GM23338 (cell line): ENCODE measurements at regions not wholly inside any gene's neighbourhood (a gene's known extent, or its start where the extent isn't known, plus 50 kb on each side); places are given as distances from the start of the nearest gene placed in this dataset.

Source experiments
- ATAC-seq: fragments of 200-7000 bp; cut with Tn5 transposase; 3 replicates; pipeline ENCODE4 v1.9.1; 2020
- DNase-seq: peaks from one replicate; pipeline ENCODE4 v3.0.0-alpha.2; 2015; ENCODE audit warnings: low spot score
- H2AFZ ChIP-seq: fragments of 200-600 bp; sonication (generic); 2 replicates; pipeline ENCODE4 v1.8.0; 2016; ENCODE audit warnings: antibody characterized with exemption, mild to moderate bottlenecking, moderate library complexity
- H3F3A ChIP-seq: fragments of 200-600 bp; sonication (generic); replicated peaks from 2 replicates; pipeline ENCODE4 v1.8.0; 2017; ENCODE audit warnings: antibody characterized with exemption, mixed run types, low read depth
- H3K27ac ChIP-seq: fragments of 200-600 bp; sonication (generic); 2 replicates; pipeline ENCODE4 v1.6.1; 2016; ENCODE audit warnings: low read depth
- H3K27me3 ChIP-seq: fragments of 200-600 bp; sonication (generic); 2 replicates; pipeline ENCODE4 v1.8.0; 2016; ENCODE audit warnings: mild to moderate bottlenecking, mixed run types, moderate library complexity; ENCODE audit not compliant: insufficient read depth
- H3K36me3 ChIP-seq: fragments of 200-600 bp; sonication (generic); 2 replicates; pipeline ENCODE4 v1.8.0; 2016; ENCODE audit warnings: mild to moderate bottlenecking; ENCODE audit not compliant: insufficient read depth
- H3K4me1 ChIP-seq: fragments of 200-600 bp; sonication (generic); 2 replicates; pipeline ENCODE4 v1.8.0; 2016; ENCODE audit warnings: mild to moderate bottlenecking, moderate library complexity; ENCODE audit not compliant: insufficient read depth
- H3K4me2 ChIP-seq: fragments of 200-600 bp; sonication (generic); 2 replicates; pipeline ENCODE4 v1.7.1; 2017; ENCODE audit warnings: mixed run types
- H3K4me3 ChIP-seq: fragments of 200-600 bp; sonication (generic); 2 replicates; pipeline ENCODE4 v1.6.1; 2016; ENCODE audit warnings: mixed run types
- H3K79me2 ChIP-seq: fragments of 200-600 bp; sonication (generic); replicated peaks from 2 replicates; pipeline ENCODE4 v1.8.0; 2017; ENCODE audit warnings: mild to moderate bottlenecking; ENCODE audit not compliant: insufficient read depth
- H3K9me2 ChIP-seq: fragments of 200-600 bp; sonication (generic); 2 replicates; pipeline ENCODE4 v1.8.0; 2017; ENCODE audit not compliant: insufficient read depth
- H4K20me1 ChIP-seq: fragments of 200-600 bp; sonication (generic); replicated peaks from 2 replicates; pipeline ENCODE4 v1.8.0; 2017; ENCODE audit warnings: mild to moderate bottlenecking; ENCODE audit not compliant: insufficient read depth
- H3K27ac Mint-ChIP-seq: 2 replicates; pipeline ENCODE4 v1.8.0; 2020; ENCODE audit warnings: inconsistent platforms, mild to moderate bottlenecking, moderate library complexity, mixed read lengths
- H3K27me3 Mint-ChIP-seq: 3 replicates; pipeline ENCODE4 v1.8.0; 2022; ENCODE audit warnings: low read depth, mild to moderate bottlenecking, moderate library complexity, mixed read lengths, inconsistent platforms; ENCODE audit not compliant: insufficient read depth, poor library complexity
- H3K36me3 Mint-ChIP-seq: 3 replicates; pipeline ENCODE4 v1.8.0; 2021; ENCODE audit warnings: low read depth, mild to moderate bottlenecking, inconsistent platforms, moderate library complexity, mixed read lengths
- H3K4me1 Mint-ChIP-seq: 3 replicates; pipeline ENCODE4 v1.8.0; 2020; ENCODE audit warnings: mild to moderate bottlenecking, inconsistent platforms, mixed read lengths
- H3K4me3 Mint-ChIP-seq: 3 replicates; pipeline ENCODE4 v1.8.0; 2021; ENCODE audit warnings: moderate library complexity, mild to moderate bottlenecking, inconsistent platforms, mixed read lengths
- H3K9me3 Mint-ChIP-seq: 3 replicates; pipeline ENCODE4 v1.8.0; 2020; ENCODE audit warnings: moderate library complexity, mild to moderate bottlenecking, inconsistent platforms, mixed read lengths
- CREB1 ChIP-seq: fragments of 250-450 bp; sonication (Bioruptor Pico); IDR thresholded peaks from 2 replicates; pipeline ENCODE4 v1.5.0; 2020; ENCODE audit warnings: low read depth, mild to moderate bottlenecking, moderate library complexity
- EZH2 ChIP-seq: fragments of 200-600 bp; sonication (generic); IDR thresholded peaks from one replicate; pipeline ENCODE4 v1.8.0; 2017; ENCODE audit warnings: antibody characterized with exemption, mild to moderate bottlenecking, low read depth; ENCODE audit not compliant: unreplicated experiment
- EZH2phosphoT487 ChIP-seq: fragments of 200-600 bp; sonication (generic); IDR thresholded peaks from one replicate; pipeline ENCODE4 v1.8.1; 2018; ENCODE audit warnings: antibody characterized with exemption; ENCODE audit not compliant: unreplicated experiment
- JUNB ChIP-seq: IDR thresholded peaks from one replicate; pipeline ENCODE4 v1.6.1; 2016; ENCODE audit warnings: antibody characterized with exemption; ENCODE audit not compliant: unreplicated experiment
- NANOG ChIP-seq: IDR thresholded peaks from 2 replicates; pipeline ENCODE4 v1.6.1; 2016; ENCODE audit warnings: antibody characterized with exemption, borderline replicate concordance
- POLR2AphosphoS5 ChIP-seq: IDR thresholded peaks from 2 replicates; pipeline ENCODE4 v1.6.1; 2016; ENCODE audit warnings: antibody characterized with exemption, low read depth
- STAT1 ChIP-seq: IDR thresholded peaks from one replicate; pipeline ENCODE4 v1.6.1; 2016; ENCODE audit warnings: antibody characterized with exemption; ENCODE audit not compliant: unreplicated experiment
- ZNF114 ChIP-seq: fragments of 250-450 bp; sonication (Bioruptor Pico); IDR thresholded peaks from 2 replicates; pipeline ENCODE4 v1.5.0; 2020; ENCODE audit warnings: mild to moderate bottlenecking, moderate library complexity
- ZNF331 ChIP-seq: fragments of 250-450 bp; sonication (Bioruptor Pico); IDR thresholded peaks from 2 replicates; pipeline ENCODE4 v1.5.0; 2020; ENCODE audit warnings: low read depth, mild to moderate bottlenecking, moderate library complexity
- TF ChIP-seq, protein P1 (sequence below), 2 experiments: fragments of 200-600 bp in 1 of 2; sonication (generic) in 1 of 2; conservative IDR thresholded peaks; 2 replicates each; pipeline versions ENCODE4 v1.5.1 to v1.6.1; 2016 to 2017; ENCODE audit warnings: antibody characterized with exemption in 2 of 2, low read depth in 2 of 2, mild to moderate bottlenecking in 2 of 2, moderate library complexity in 1 of 2
- TF ChIP-seq, protein P2 (sequence below): fragments of 250-450 bp; sonication (Bioruptor Pico); IDR thresholded peaks from 2 replicates; pipeline ENCODE4 v1.5.0; 2020; ENCODE audit warnings: mild to moderate bottlenecking, moderate library complexity
- TF ChIP-seq, protein P3 (sequence below): IDR thresholded peaks from 2 replicates; pipeline ENCODE4 v1.6.1; 2016; ENCODE audit warnings: antibody characterized with exemption
- TF ChIP-seq, protein P4 (sequence below): IDR thresholded peaks from one replicate; pipeline ENCODE4 v1.6.1; 2018; ENCODE audit warnings: antibody characterized with exemption; ENCODE audit not compliant: unreplicated experiment

DNA sequence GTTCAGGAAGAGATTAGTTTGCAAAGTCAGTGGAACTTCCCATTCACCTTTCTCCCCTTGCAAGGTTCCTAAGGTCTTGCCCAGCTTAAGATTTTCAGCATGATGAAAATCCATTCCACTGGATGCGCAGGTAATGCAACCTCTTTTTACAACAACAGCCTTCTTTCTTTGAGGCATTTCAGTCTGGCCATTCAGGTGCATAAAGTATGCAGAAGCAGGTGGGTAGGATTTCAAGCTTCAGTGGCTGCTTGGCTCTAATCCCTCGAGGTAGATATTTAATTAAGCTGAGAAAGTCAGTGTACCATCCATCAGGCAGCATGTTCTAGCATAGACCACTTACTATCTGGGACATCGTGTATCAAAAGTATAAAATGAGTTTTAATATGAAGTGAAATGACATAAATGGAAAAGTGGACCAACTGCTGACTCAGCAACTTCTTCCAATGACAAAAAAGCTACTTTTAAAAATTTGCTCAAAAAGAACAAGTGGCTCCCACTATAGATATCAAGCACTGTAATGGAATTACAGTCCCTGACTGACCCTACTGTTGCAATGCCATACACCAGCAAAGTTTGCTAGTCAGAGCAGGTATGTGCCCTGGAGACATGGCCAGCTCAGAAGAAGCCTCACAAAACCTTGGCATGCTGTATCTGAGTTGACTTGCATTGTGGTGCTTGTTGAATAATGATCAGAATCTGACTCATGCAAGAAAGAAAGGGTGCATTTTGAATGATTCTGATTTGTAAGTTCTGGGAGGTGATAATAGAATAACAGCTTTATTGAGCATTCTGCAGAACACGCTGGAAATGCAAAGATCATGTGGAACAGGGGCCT is 459.9 kb upstream of the MCTP2 start:
- peak overlapping the region; percentile 60; the same call in 1 of the 2 replicates for H2AFZ ChIP-seq
- H3K4me1 ChIP-seq = peaks cover 7% of the 10 kb centered on the region; the same call in 1 of the 2 replicates
- no peaks in the 10 kb centered on the region for H3F3A ChIP-seq
- no peaks in the 10 kb centered on the region; the same call in 2 of the 3 replicates for H3K36me3 Mint-ChIP-seq
- no peaks in the 10 kb centered on the region for H3K9me2 ChIP-seq
- H3K9me3 Mint-ChIP-seq = peaks cover 15% of the 10 kb centered on the region
- H3K4me1 Mint-ChIP-seq = peaks cover 10% of the 10 kb centered on the region
- no peak overlapping the region for H3K4me3 ChIP-seq
- H3K4me3 Mint-ChIP-seq = no peak overlapping the region
- TF ChIP-seq ZNF114 (CRISPR knock-in tag) = no peak
- TF ChIP-seq, protein P1, sequence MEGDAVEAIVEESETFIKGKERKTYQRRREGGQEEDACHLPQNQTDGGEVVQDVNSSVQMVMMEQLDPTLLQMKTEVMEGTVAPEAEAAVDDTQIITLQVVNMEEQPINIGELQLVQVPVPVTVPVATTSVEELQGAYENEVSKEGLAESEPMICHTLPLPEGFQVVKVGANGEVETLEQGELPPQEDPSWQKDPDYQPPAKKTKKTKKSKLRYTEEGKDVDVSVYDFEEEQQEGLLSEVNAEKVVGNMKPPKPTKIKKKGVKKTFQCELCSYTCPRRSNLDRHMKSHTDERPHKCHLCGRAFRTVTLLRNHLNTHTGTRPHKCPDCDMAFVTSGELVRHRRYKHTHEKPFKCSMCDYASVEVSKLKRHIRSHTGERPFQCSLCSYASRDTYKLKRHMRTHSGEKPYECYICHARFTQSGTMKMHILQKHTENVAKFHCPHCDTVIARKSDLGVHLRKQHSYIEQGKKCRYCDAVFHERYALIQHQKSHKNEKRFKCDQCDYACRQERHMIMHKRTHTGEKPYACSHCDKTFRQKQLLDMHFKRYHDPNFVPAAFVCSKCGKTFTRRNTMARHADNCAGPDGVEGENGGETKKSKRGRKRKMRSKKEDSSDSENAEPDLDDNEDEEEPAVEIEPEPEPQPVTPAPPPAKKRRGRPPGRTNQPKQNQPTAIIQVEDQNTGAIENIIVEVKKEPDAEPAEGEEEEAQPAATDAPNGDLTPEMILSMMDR (conservative IDR thresholded peaks at IDR 0.05; ENCODE audit: low read depth in 2 of 2) = no peak
- TF ChIP-seq JUNB = no peak
- TF ChIP-seq EZH2phosphoT487 = no peak
- TF ChIP-seq, protein P2, sequence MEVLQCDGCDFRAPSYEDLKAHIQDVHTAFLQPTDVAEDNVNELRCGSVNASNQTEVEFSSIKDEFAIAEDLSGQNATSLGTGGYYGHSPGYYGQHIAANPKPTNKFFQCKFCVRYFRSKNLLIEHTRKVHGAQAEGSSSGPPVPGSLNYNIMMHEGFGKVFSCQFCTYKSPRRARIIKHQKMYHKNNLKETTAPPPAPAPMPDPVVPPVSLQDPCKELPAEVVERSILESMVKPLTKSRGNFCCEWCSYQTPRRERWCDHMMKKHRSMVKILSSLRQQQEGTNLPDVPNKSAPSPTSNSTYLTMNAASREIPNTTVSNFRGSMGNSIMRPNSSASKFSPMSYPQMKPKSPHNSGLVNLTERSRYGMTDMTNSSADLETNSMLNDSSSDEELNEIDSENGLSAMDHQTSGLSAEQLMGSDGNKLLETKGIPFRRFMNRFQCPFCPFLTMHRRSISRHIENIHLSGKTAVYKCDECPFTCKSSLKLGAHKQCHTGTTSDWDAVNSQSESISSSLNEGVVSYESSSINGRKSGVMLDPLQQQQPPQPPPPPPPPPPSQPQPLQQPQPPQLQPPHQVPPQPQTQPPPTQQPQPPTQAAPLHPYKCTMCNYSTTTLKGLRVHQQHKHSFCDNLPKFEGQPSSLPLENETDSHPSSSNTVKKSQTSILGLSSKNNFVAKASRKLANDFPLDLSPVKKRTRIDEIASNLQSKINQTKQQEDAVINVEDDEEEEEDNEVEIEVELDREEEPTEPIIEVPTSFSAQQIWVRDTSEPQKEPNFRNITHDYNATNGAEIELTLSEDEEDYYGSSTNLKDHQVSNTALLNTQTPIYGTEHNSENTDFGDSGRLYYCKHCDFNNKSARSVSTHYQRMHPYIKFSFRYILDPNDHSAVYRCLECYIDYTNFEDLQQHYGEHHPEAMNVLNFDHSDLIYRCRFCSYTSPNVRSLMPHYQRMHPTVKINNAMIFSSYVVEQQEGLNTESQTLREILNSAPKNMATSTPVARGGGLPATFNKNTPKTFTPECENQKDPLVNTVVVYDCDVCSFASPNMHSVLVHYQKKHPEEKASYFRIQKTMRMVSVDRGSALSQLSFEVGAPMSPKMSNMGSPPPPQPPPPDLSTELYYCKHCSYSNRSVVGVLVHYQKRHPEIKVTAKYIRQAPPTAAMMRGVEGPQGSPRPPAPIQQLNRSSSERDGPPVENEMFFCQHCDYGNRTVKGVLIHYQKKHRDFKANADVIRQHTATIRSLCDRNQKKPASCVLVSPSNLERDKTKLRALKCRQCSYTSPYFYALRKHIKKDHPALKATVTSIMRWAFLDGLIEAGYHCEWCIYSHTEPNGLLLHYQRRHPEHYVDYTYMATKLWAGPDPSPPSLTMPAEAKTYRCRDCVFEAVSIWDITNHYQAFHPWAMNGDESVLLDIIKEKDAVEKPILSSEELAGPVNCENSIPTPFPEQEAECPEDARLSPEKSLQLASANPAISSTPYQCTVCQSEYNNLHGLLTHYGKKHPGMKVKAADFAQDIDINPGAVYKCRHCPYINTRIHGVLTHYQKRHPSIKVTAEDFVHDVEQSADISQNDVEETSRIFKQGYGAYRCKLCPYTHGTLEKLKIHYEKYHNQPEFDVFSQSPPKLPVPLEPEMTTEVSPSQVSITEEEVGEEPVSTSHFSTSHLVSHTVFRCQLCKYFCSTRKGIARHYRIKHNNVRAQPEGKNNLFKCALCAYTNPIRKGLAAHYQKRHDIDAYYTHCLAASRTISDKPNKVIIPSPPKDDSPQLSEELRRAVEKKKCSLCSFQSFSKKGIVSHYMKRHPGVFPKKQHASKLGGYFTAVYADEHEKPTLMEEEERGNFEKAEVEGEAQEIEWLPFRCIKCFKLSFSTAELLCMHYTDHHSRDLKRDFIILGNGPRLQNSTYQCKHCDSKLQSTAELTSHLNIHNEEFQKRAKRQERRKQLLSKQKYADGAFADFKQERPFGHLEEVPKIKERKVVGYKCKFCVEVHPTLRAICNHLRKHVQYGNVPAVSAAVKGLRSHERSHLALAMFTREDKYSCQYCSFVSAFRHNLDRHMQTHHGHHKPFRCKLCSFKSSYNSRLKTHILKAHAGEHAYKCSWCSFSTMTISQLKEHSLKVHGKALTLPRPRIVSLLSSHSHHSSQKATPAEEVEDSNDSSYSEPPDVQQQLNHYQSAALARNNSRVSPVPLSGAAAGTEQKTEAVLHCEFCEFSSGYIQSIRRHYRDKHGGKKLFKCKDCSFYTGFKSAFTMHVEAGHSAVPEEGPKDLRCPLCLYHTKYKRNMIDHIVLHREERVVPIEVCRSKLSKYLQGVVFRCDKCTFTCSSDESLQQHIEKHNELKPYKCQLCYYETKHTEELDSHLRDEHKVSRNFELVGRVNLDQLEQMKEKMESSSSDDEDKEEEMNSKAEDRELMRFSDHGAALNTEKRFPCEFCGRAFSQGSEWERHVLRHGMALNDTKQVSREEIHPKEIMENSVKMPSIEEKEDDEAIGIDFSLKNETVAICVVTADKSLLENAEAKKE (CRISPR knock-in tag) = no peak
- TF ChIP-seq, protein P3, sequence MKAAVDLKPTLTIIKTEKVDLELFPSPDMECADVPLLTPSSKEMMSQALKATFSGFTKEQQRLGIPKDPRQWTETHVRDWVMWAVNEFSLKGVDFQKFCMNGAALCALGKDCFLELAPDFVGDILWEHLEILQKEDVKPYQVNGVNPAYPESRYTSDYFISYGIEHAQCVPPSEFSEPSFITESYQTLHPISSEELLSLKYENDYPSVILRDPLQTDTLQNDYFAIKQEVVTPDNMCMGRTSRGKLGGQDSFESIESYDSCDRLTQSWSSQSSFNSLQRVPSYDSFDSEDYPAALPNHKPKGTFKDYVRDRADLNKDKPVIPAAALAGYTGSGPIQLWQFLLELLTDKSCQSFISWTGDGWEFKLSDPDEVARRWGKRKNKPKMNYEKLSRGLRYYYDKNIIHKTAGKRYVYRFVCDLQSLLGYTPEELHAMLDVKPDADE = no peak
- no peak for TF ChIP-seq STAT1
- TF ChIP-seq NANOG = no peak
- TF ChIP-seq EZH2 = no peak
- no peak for TF ChIP-seq POLR2AphosphoS5
- TF ChIP-seq, protein P4, sequence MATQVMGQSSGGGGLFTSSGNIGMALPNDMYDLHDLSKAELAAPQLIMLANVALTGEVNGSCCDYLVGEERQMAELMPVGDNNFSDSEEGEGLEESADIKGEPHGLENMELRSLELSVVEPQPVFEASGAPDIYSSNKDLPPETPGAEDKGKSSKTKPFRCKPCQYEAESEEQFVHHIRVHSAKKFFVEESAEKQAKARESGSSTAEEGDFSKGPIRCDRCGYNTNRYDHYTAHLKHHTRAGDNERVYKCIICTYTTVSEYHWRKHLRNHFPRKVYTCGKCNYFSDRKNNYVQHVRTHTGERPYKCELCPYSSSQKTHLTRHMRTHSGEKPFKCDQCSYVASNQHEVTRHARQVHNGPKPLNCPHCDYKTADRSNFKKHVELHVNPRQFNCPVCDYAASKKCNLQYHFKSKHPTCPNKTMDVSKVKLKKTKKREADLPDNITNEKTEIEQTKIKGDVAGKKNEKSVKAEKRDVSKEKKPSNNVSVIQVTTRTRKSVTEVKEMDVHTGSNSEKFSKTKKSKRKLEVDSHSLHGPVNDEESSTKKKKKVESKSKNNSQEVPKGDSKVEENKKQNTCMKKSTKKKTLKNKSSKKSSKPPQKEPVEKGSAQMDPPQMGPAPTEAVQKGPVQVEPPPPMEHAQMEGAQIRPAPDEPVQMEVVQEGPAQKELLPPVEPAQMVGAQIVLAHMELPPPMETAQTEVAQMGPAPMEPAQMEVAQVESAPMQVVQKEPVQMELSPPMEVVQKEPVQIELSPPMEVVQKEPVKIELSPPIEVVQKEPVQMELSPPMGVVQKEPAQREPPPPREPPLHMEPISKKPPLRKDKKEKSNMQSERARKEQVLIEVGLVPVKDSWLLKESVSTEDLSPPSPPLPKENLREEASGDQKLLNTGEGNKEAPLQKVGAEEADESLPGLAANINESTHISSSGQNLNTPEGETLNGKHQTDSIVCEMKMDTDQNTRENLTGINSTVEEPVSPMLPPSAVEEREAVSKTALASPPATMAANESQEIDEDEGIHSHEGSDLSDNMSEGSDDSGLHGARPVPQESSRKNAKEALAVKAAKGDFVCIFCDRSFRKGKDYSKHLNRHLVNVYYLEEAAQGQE = no peak
- TF ChIP-seq CREB1 (CRISPR knock-in tag) = no peak
- no peak for TF ChIP-seq ZNF331 (CRISPR knock-in tag)
- ATAC-seq (no peak), DNase-seq (no peak)
- H3K36me3 ChIP-seq = no peaks in the 10 kb centered on the region
- H3K79me2 ChIP-seq = no peaks in the 10 kb centered on the region
- no peak overlapping the region for H3K27ac Mint-ChIP-seq
- H3K4me2 ChIP-seq = no peak overlapping the region
- H3K27ac ChIP-seq = no peak overlapping the region
- H3K27me3 Mint-ChIP-seq = peaks cover 5% of the 10 kb centered on the region
- H3K27me3 ChIP-seq = no peaks in the 10 kb centered on the region
- no peaks in the 10 kb centered on the region for H4K20me1 ChIP-seq
